GOT3 (cell line): ENCODE measurements at regions not wholly inside any gene's neighbourhood (a gene's known extent, or its start where the extent isn't known, plus 50 kb on each side); places are given as distances from the start of the nearest gene placed in this dataset.

Source experiments
- DNase-seq: peaks from one replicate; lab custom pipeline; 2025; ENCODE audit warnings: mixed read lengths; lab: John Stamatoyannopoulos, UW

GRCh38 chr12:41932470-41932991 lies 212.1 kb downstream of the GXYLT1 start:
- no peak for DNase-seq

- no peak for DNase-seq
These were observed 213.7 kb downstream of the GXYLT1 start for GRCh38 chr12:41930866-41931437.

- no peak for DNase-seq
These were observed 220.6 kb downstream of the GXYLT1 start for GRCh38 chr12:41924111-41924510.

GRCh38 chr12:41923351-41923750 lies 221.3 kb downstream of the GXYLT1 start:
- DNase-seq: no peak

- DNase-seq: no peak
These were observed 224.3 kb downstream of the GXYLT1 start for GRCh38 chr12:41920355-41920754.

- DNase-seq: no peak
These were observed 225.0 kb downstream of the GXYLT1 start for GRCh38 chr12:41919526-41920261.

- DNase-seq: no peak
These were observed 225.6 kb downstream of the GXYLT1 start for GRCh38 chr12:41919048-41919447.

- DNase-seq: no peak
These were observed 226.7 kb downstream of the GXYLT1 start for GRCh38 chr12:41917938-41918341.

GRCh38 chr12:41917181-41917580 lies 227.5 kb downstream of the GXYLT1 start:
- no peak for DNase-seq

GRCh38 chr12:41910578-41911320 lies 233.9 kb downstream of the GXYLT1 start:
- no peak for DNase-seq

- DNase-seq: no peak
These were observed 236.5 kb downstream of the GXYLT1 start for GRCh38 chr12:41908206-41908605.

GRCh38 chr12:41907550-41907949 lies 237.1 kb downstream of the GXYLT1 start:
- DNase-seq: no peak

GRCh38 chr12:41907021-41907420 lies 237.7 kb downstream of the GXYLT1 start:
- DNase-seq: no peak

GRCh38 chr12:41905759-41906297 lies 238.8 kb downstream of the GXYLT1 start:
- no peak for DNase-seq

- no peak for DNase-seq
These were observed 239.5 kb downstream of the GXYLT1 start for GRCh38 chr12:41905073-41905758.

- no peak for DNase-seq
These were observed 240.6 kb downstream of the GXYLT1 start for GRCh38 chr12:41904041-41904440.

GRCh38 chr12:41903014-41903708 lies 241.5 kb downstream of the GXYLT1 start:
- DNase-seq: no peak

GRCh38 chr12:41899577-41899976 lies 245.1 kb downstream of the GXYLT1 start:
- no peak for DNase-seq

- DNase-seq: no peak
These were observed 247.1 kb downstream of the GXYLT1 start for GRCh38 chr12:41897593-41897992.

GRCh38 chr12:41893491-41893890 lies 251.2 kb downstream of the GXYLT1 start:
- DNase-seq: no peak

- DNase-seq: no peak
These were observed 252.4 kb downstream of the GXYLT1 start for GRCh38 chr12:41892302-41892701.
